COLO668 (cell line): ENCODE measurements at regions not wholly inside any gene's neighbourhood (a gene's known extent, or its start where the extent isn't known, plus 50 kb on each side); places are given as distances from the start of the nearest gene placed in this dataset.

Experiments
- DNase-seq: peaks from one replicate; lab custom pipeline; 2025; ENCODE audit not compliant: unreplicated experiment; lab: John Stamatoyannopoulos, UW

DNA sequence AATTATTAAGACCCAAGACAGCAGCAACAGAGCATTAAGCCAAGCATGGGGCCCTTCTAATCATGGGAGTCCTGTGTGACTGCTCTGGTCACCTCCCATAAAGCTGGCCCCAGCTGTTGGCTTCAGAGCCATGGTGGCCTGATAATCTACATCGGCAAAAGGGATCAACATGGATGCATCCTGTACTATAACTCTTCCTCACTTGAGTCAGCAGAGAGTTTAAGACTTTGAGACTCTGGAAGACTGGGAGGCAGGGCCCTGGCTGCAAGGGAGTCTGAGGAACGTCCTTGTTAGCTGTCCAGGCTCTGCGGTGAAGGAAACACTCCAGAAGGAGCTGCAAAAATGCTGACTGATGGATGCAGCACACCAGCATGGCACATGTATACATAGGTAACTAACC, 95.0 kb upstream of the KIAA1217 start:
- DNase-seq, result no peak

DNA sequence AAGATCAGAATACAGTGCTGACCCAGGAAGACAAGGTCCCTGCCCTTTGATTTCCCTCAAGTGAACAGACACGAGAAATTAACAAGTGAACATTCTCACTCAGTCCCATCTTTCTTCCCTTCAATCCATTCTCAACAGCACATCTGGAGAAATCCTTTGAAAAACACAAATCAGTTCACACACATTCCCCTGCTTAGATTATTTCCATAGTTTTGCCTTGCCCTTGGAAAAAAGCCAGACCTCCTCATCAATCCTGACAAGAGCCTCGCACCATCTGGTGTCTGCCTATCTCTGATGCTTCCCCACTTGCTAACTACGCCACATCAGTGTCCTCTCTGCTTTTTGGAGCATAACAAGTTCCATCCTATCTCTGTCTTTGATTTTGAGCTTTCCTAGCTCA, 94.4 kb upstream of the KIAA1217 start:
- no peak for DNase-seq

DNA sequence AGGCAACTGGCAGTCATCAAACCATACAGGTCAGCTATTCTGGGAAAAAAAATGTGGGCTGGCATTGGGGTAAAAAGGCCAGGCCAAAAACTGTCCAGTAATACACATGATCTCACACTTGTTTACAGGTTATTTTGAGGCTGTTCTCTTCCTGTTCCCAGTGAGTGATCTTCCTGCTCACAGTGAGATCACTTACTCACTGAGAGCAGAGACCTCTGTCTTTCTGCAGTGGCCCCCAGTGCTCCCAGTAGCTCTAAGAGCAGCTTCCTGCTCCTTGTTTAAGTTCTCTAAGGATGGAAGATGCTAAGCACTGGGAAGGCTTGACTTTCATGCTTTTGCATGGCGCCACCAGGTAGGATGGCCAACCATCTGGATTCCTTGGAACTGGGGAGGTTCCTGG, 93.5 kb upstream of the KIAA1217 start:
- DNase-seq, result no peak

DNA sequence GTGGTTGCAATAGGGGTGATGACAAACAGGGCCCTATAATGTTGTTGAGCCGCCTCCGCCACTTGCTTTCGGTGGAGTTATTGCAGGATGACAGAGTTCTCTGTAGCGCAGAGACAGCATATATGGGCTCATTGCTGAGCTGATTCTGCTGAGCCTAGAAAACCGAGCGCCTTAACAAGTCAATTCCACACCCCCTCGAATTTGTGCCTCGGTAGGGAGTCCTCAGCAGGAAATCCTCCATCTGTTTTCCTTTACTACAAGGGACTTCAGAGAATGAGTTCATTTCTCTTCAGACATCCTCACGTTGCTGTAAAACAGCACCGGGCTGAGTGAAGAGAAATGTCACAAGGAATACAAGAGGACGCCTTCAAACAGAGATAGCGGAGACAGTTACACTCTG, 90.7 kb upstream of the KIAA1217 start:
- no peak for DNase-seq

DNA sequence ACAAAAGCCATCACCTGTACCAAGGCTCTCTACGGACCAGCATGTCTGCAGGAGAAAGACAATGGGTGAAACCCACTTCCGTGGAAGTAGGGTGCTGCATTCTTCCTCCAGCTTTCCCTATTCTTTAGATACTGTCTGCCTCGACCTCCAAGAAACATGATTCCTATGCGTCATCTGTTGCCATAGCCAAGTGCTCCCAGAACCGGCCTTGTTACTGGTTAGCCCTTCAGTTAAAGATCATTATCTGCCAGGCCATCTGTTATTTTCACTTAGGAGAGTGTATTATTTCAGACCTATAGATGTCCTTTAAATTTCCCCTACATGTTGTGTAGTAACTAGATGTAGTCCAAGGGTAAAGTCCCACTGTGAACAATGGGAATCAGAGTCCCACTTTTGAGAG, 89.0 kb upstream of the KIAA1217 start:
- no peak for DNase-seq

DNA sequence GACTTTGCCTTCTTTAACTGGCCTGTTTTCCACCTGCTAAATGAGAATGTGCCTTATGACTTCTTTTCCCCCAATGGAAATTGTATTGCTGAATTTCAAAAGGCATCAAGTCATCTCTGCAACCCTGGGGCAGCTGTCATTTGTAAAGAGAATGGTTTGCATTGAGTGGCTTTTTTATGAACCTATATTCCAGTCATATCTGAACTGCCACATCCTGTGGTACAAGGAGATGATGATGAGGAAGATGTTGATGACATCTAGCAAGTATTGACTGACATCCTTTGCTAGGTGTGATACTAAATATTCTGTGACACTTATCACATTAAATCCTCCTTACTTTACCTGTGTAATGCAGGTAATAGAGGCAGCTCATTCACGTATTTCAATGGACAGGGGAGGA, 88.3 kb upstream of the KIAA1217 start:
- no peak for DNase-seq

DNA sequence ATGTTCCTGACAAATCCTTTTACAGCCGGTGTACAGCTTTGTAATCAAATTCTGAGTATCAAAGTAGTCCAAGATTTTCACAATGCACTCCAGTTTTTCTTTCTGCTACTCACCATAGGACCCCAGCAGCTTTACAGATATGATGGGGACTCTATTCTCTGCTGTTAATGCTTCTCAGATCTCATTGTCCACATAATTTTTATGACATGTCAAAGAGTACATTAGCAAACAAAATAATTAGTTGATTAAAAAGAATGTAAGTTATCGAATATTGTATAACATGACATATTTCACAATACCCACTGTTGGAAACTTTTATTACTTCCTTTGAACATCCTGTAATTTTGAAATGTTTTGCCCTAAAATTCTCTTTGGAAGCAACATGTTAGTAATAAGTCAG, 81.4 kb upstream of the KIAA1217 start:
- no peak for DNase-seq

DNA sequence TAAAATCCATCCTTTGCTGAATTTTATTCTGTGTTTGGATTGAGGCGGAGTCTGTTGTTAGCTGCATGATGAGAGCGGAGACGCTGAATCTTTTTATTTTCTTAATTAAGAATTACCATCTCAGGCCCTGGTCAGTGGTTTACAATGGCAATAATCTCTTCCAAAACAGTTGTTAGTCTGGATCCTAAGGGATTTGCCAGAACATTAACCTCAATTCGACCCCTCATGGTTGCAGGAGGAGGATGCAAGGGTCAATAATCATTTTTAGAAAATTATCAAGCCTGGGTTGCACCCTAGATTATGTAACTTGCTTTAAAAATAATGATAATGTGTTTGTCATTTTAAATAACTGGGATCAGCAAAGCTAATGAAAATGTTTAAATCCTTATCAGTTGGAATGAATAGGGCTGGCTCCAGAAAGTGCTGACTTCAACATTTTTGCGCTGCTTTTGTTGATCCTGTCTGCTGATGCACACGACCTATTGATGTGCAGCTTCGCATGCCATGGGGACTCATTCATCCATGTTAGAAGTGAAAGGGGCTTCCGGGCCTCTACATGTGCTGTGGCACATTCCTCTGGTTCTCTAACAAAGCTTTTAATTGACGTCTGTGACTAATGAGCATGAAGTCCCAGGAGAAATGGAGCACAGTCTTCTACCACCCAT, 80.7 kb upstream of the KIAA1217 start:
- DNase-seq, result no peak

DNA sequence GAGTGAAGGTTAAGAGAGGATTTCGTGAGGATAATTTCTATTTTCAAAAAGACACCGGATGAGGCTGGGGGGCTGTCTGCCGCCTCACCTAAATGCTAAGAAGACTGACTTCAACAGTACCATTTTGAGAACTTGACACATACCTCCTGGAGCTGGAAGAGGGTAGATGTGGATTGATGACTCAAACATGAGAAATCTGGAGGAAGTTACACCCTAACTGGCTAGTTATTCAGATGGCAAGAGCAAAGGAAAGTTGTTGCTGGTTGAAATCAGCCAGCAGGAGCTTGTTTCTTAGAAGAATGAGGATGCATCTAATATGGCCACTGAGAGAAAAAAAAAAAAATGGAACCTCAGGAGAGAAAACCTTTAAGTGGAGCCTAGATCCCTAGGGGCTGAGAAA, 76.2 kb upstream of the KIAA1217 start:
- DNase-seq, result no peak

DNA sequence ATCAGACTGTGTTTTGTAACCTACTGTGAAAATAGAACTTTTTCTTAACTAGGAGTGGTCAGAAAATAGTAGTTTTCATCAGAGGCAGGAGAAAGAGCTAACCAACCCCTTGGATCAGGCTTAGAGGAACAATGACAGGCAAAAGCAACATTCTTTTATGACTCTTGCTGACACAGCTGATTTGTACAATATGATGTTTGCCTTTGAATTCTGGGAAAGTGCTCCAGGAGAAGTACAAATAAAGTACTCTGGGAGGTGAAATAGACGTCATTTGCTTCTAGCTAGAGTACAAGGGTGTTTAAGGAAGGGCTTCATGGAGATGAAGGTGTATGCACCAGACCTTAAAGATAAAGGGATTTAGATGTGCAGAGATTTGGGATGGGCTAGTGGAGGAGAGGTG, 75.1 kb upstream of the KIAA1217 start:
- DNase-seq, result no peak

DNA sequence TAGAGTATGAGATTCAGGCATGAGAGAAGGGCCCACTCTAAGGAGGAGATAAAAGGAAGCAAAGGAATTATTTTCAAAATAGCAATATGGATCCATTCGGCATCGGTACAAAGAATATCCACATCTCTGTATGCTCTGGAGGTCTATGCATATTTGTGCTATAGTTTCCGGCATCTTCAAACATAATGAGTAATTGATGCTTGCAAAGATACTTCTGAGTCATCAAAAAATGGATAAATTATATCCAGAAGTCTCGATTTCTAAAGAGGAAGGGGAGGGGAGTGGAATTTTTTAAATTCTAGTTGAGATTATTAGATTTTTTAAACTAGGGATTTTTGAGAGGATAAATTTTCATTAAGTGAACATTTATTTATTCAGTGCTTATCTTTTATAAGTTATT, 72.9 kb upstream of the KIAA1217 start:
- DNase-seq, result no peak

DNA sequence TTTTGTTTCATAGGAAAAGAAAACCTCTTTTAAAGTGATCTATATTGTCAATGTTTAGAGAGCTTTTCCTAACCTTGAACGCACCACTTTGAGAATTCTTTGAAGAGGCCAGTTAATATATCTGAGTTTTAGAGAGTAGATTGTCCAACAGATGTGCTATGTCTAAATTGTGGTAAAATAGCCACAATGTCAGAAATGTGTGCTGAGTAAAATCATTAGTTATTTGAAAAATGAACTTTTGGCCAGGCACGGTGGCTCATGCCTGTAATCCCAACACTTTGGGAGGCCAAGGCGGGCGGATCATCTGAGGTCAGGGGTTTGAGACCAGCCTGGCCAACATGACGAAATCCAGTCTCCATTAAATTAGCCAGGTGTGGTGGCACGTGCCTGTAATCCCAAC, 61.6 kb upstream of the KIAA1217 start:
- no peak for DNase-seq

DNA sequence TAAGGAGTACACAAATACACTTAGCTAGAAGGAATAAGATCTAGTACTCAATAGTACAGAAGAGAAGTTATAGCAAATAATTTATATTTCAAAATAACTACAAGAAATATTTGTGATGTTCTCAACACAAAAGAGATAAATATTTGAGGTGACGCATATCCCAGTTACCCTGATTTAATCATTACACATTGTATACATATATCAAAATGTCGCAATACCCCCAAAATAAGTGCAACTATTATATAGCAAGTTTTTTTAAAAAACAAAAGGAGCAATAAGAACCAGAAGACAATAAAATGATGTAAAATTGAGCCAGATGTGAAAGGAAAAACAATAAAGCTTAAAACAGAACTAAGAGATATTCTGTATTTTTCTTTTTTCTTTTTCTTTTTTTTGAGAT, 59.3 kb upstream of the KIAA1217 start:
- DNase-seq, result no peak

DNA sequence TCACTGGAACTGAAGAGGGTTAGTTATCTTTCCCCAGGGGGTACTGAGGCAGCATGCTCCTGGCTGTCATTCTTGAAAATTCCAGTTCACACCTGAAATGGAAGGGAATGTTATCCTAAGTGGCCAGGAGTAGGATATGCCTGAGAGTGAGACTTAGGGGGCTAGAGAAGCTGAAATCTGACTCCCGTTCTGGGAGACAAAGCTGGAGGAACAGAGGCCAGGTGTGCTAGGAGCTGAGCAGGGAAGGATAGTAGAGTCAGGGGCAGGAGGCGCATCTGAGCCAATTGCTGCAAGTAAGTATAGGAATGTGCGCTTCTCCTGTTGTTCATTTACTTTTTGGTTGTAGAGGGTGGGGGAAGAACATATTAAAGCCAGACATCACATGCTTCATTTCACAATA, 58.1 kb upstream of the KIAA1217 start:
- DNase-seq, result no peak

DNA sequence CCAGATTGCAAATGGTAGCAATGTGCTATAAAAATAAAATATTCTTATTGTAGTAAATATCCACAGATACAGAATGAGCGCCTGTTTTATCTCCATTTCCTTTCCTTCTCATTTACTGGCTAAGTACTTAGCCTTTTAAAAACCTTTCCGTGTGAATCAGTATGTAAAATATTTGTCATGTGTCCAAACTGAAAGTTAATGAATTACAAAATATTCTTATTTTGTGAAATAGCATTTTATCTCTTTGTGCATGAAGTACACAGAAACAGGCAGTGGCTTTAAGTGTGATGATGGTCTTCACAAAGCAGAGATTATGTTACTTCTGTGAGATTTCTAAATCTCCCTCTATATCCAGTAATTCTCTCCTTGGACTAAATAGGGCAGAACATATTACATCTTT, 56.7 kb upstream of the KIAA1217 start:
- DNase-seq, result no peak

DNA sequence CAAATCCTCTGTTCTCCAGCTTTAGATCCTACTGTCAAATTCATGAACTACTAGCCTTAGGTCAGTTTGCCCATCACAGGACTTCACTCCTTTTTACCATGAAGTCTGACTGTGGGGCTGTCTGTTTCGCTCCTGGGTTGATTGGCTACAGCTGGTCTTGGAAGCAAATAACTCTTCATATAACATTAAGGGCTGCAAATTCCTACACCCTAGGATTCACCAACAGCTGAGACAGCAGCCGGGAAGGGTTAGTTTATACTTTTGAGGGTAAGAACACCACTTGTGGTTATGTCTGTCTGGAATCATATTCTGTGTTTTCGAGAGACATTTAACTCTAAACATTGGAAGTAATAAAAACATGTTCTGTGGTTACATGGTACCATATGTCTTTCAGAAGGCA, 55.9 kb upstream of the KIAA1217 start:
- no peak for DNase-seq

DNA sequence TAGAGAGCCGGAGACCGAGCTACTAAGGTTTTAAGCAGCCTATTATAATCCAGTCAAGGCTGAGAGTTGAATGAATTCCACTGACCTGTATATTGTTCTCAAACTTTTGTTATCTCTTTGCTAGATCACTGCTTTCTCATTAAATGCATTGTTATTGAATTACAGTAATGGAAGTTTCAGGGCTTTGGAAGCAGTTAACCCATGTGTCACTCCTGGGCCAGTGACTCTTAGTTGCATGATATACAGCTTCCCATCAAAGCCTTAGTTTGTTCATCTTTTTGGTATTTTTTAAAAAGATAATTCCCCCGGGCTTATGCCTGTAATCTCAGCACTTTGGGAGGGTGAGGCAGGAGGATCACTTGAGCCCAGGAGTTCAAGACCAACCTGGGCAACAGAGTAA, 55.4 kb upstream of the KIAA1217 start:
- DNase-seq, result no peak

DNA sequence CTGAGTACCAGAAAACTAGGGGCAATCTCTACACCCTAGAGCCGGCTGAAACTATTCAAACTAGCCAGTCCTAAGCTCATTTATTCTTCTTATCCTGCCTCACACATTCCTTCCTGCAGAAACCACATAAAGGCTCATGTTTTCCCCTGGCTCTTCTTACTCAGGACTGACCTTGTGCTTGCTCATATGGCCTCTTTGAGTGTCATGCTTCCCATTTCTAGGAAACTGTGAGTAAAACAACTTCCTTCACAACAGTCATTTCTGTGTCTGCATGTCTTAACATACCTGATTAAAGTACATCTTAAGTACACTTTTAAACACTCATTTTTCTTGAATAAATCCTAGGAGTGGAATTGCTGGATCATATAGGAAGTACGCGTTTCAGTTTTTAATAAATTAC, 52.3 kb upstream of the KIAA1217 start:
- DNase-seq, result no peak

DNA sequence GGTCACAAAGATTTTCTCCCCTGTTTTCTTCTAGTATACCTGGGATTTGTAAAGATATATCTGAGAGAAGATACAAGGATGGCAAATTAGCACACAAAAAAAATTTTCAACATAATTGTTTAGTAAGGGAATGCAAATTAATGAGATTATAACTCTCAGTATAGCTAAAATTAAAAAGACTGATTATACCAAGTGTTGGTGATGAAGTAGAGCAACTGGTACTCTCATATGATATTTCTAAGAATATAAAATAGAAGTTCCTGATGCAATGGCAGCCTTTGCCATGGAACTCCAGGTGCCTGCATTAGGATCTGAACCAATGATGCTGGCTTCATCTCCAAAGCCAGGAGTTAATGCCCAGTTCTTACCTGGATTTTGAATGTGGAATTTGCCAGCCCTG, 51.4 kb upstream of the KIAA1217 start:
- DNase-seq, result no peak
